ENCODE measurements at regions not wholly inside any gene's neighbourhood (a gene's known extent, or its start where the extent isn't known, plus 50 kb on each side); places are given as distances from the start of the nearest gene placed in this dataset.

GRCh38 chr2:2822143-2822542 lies 491.1 kb upstream of the MYT1L start:
- no peak for DNase-seq

DNA sequence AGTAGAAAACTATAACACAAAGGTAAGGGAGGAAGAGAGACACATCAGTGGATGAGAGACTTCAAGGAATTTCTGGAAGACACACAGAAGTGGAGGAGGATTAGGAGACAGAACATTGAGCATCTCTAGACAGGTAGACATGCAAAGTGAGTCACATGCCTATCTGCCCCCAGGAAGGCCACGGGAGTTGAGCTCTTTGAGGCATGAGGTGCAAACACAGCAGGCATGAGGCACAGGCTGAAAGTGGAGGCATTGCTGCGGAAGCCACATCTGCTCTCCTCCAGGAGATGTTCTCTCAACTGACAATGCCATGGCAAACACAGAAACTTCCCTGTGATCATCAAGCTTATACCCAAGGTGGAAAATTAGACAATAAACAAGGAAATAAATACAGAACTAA lies 481.6 kb upstream of the MYT1L start:
- no peak for DNase-seq

GRCh38 chr2:2812117-2812516 lies 481.0 kb upstream of the MYT1L start:
- DNase-seq: no peak

GRCh38 chr2:2810504-2810903 lies 479.4 kb upstream of the MYT1L start:
- DNase-seq: no peak

GRCh38 chr2:2809771-2810170 lies 478.7 kb upstream of the MYT1L start:
- no peak for DNase-seq

- no peak for DNase-seq
Observed at GRCh38 chr2:2808551-2809058, 477.5 kb upstream of the MYT1L start.

GRCh38 chr2:2806711-2807110 lies 475.6 kb upstream of the MYT1L start:
- no peak for DNase-seq

DNA sequence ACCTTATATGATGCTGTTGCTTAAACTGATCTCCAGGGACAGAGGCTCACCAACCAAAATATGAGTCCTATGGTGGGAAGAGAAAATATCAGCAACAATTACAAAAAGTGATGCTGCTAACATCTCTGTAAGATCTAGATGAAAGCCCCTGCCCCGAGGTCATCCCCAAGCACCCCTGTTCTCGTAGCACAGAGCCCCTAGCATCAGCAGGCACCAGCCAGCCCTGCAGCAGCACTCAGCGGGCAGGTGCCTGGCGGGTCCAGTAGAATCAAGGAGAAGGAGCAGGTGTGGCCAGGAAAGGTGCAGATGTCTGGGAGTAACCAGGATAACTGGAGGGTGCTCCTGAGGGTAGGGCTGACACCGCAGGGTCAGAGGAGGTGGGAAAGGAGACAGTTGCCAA lies 474.2 kb upstream of the MYT1L start:
- no peak for DNase-seq

DNA sequence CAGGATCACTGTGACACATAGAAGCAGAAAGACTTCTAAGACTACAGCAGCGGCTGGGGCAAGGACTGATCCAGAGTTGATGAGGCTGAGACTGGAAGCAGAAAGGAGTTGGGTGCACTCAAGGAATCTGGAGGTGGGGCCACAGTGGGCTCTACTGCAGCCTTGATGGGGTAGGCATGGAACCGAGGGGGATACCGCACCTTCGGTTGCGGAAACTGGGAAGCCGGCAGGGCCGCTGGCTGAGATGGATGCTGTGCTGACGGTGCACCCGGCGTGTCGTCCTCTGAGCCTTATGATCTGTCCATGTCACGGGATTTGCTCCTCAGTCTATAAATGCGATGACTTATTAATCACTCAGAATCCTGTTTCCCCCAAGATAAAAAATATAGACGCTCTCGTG lies 473.5 kb upstream of the MYT1L start:
- no peak for DNase-seq

- DNase-seq: no peak
Observed at GRCh38 chr2:2801458-2801857, 470.4 kb upstream of the MYT1L start.

DNA sequence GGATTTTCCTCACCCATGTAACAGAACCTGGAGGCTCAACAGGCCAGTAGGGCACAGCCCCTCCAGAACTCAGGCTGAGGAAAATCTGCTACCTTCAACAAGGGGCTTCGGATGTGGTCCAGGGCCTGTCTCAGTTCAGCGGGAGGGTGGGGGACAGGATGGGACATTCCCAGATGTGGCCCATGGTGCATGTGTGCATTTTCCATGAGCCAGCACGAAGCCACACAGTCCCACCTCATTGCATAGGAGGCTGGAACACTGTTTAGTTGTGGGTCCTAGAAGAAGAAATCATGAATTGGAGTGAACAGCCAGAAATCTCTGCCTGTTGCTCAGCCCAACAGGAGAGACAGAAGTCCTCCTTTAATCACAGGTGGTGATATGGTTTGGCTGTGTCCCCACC lies 469.6 kb upstream of the MYT1L start:
- no peak for DNase-seq

DNA sequence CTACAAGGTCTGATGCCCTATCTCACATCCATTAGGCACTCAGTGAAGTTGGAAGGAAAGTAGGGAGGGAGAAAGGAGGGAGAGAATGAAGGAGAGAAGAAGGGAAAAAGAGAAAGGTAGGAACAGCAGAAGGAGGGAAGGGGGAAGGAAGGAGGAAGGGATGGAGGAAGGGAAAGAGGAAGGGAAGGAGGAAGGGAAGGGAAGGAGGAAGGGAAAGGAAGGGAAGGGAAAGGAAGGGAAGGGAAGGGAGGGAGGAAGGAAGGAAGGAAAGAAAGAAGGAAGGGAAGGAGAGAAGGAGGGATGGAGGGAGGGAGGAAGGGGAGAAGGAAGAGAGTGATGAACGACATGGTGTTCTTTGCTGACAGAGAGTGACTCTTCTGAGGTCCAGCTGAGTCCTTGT lies 468.9 kb upstream of the MYT1L start:
- no peak for DNase-seq

GRCh38 chr2:2799151-2799697 lies 468.1 kb upstream of the MYT1L start:
- no peak for DNase-seq

GRCh38 chr2:2798337-2798736 lies 467.3 kb upstream of the MYT1L start:
- DNase-seq: no peak

GRCh38 chr2:2797797-2798196 lies 466.7 kb upstream of the MYT1L start:
- no peak for DNase-seq

DNA sequence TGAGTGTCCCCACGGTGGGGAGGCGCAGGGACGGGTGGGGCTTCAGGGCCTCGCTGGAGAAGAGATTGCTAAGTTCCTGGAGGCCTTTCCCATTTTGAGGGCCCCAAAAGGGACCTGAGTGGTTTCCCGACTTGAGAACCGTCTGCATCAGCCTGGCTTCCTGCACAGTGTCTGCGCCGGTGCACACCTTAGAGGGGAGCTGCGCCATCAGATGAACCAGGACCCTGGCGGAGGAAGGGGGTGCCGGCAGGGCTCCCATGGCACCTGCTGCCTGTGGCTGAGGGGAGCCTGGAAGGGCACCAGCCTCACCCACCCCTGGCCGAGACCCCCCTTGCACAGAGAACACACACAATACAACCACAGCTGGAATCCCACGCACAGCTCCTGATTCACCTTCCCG lies 465.1 kb upstream of the MYT1L start:
- no peak for DNase-seq

GRCh38 chr2:2795438-2796091 lies 464.5 kb upstream of the MYT1L start:
- DNase-seq: no peak

- no peak for DNase-seq
Observed at GRCh38 chr2:2793925-2794560, 463.0 kb upstream of the MYT1L start.

- no peak for DNase-seq
Observed at GRCh38 chr2:2793514-2793913, 462.4 kb upstream of the MYT1L start.

DNA sequence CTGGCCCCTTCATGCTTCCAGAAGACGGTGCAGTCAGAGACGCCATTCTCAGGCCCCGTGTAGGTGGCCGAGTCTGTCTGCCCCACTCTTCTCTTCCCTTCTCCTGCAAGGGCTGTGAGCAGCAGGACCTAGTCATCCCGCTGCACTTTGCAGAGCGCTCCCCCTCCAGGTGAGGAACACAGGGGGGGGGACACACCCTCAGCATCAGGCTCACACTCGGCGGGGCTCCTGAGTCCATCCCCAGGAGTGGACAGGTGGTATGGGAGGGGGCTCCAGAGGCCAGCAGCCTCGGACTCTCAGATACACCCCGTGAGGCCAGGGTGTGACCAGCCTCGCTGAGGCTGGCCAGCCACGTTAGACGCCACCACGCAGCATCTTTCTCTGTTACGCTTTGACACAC lies 460.5 kb upstream of the MYT1L start:
- DNase-seq: no peak

- DNase-seq: no peak
Observed at GRCh38 chr2:2791031-2791430, 460.0 kb upstream of the MYT1L start.

- no peak for DNase-seq
Observed at GRCh38 chr2:2788076-2788475, 457.0 kb upstream of the MYT1L start.

DNA sequence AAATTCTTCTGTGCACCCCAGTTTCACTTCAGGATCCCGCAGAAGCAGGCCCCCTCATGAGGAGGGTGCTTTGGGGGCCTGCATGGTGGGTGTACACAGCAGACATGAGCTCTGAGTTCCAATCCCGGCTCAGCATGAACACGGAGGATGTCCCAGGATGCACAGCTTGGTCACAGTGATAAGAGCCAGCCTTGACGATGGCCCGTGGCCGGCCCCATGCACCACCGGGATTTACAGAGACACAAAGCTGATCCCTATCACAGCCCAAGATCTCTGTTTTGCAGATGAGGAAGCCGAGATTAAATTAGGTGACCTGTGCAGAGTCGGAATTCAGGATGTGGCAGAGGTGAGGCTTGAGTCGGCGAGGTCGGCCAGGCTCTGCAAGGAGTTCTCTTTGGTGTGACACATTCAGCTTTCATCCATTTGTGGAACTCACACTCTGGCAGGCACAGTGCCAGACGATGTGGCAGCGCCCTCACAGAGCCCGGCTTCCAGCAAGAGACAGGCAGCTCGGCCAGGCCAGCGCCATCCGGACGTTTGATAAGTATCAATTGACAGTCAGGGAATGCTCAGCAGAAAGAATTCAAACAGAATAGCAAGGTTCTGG lies 456.3 kb upstream of the MYT1L start:
- no peak for DNase-seq

DNA sequence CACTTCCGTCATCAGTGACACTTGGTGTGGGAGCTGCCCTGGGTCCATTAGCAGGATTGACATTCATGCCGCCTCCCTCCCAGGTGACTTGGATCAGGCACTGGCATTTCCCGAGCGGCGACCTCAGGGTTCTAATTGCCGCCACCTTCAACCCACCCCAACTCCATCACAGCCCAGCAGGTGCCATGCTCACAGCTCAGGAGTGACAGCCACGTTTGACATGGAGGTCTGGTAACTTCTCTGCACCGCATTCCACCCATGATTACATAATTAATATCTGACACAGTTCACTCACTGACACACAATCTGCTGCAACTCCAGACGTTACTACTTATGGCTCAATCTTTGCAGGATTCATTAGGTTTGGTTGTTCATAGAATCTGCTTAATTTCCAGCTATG lies 450.9 kb upstream of the MYT1L start:
- no peak for DNase-seq
